GM21526 (cell line): ENCODE measurements at regions not wholly inside any gene's neighbourhood (a gene's known extent, or its start where the extent isn't known, plus 50 kb on each side); places are given as distances from the start of the nearest gene placed in this dataset.

ENCODE experiments used
- ATAC-seq: cut with Tn5 transposase; IDR thresholded peaks from one replicate; pipeline ENCODE4 v1.9.1; 2021; ENCODE audit warnings: moderate library complexity; ENCODE audit not compliant: unreplicated experiment, low FRiP score

GRCh38 chr5:167112556-167112955 lies 1178.9 kb upstream of the WWC1 start:
- ATAC-seq = no peak

- ATAC-seq = no peak
Observed at GRCh38 chr5:167122267-167122666, 1169.2 kb upstream of the WWC1 start.

GRCh38 chr5:167123126-167123525 lies 1168.3 kb upstream of the WWC1 start:
- no peak for ATAC-seq

- ATAC-seq = no peak
Observed at GRCh38 chr5:167128581-167128980, 1162.9 kb upstream of the WWC1 start.

GRCh38 chr5:167140548-167141291 lies 1150.7 kb upstream of the WWC1 start:
- ATAC-seq = no peak

- no peak for ATAC-seq
Observed at GRCh38 chr5:167143716-167144115, 1147.7 kb upstream of the WWC1 start.

GRCh38 chr5:167145841-167146240 lies 1145.6 kb upstream of the WWC1 start:
- no peak for ATAC-seq

- no peak for ATAC-seq
Observed at GRCh38 chr5:167147879-167148278, 1143.6 kb upstream of the WWC1 start.

- no peak for ATAC-seq
Observed at GRCh38 chr5:167150661-167151060, 1140.8 kb upstream of the WWC1 start.

GRCh38 chr5:167152561-167152960 lies 1138.9 kb upstream of the WWC1 start:
- ATAC-seq = no peak

- ATAC-seq = no peak
Observed at GRCh38 chr5:167155387-167156005, 1135.9 kb upstream of the WWC1 start.

GRCh38 chr5:167156446-167156845 lies 1135.0 kb upstream of the WWC1 start:
- no peak for ATAC-seq

- no peak for ATAC-seq
Observed at GRCh38 chr5:167158588-167158987, 1132.9 kb upstream of the WWC1 start.

- no peak for ATAC-seq
Observed at GRCh38 chr5:167160388-167160787, 1131.1 kb upstream of the WWC1 start.

- ATAC-seq = no peak
Observed at GRCh38 chr5:167166696-167167095, 1124.7 kb upstream of the WWC1 start.

GRCh38 chr5:167167191-167167795 lies 1124.2 kb upstream of the WWC1 start:
- no peak for ATAC-seq

- no peak for ATAC-seq
Observed at GRCh38 chr5:167168971-167169370, 1122.5 kb upstream of the WWC1 start.

- ATAC-seq = no peak
Observed at GRCh38 chr5:167171056-167171455, 1120.4 kb upstream of the WWC1 start.

GRCh38 chr5:167177736-167178135 lies 1113.7 kb upstream of the WWC1 start:
- no peak for ATAC-seq

GRCh38 chr5:167180906-167181305 lies 1110.5 kb upstream of the WWC1 start:
- ATAC-seq = no peak

GRCh38 chr5:167205881-167206280 lies 1085.6 kb upstream of the WWC1 start:
- ATAC-seq = no peak

GRCh38 chr5:167207081-167207480 lies 1084.4 kb upstream of the WWC1 start:
- ATAC-seq = no peak
